BE2C (cell line): ENCODE measurements at regions not wholly inside any gene's neighbourhood (a gene's known extent, or its start where the extent isn't known, plus 50 kb on each side); places are given as distances from the start of the nearest gene placed in this dataset.

ENCODE experiments used
- DNase-seq: peaks from one replicate; pipeline ENCODE4 v3.0.0-alpha.2; 2020
- H3K27me3 ChIP-seq: fragments of 250-450 bp; sonication (Bioruptor Pico); 2 replicates; pipeline ENCODE4 v1.5.1; 2020; ENCODE audit warnings: mild to moderate bottlenecking
- H3K36me3 ChIP-seq: fragments of 250-450 bp; sonication (Bioruptor Pico); 2 replicates; pipeline ENCODE4 v1.5.1; 2020; ENCODE audit warnings: mild to moderate bottlenecking
- H3K4me1 ChIP-seq: fragments of 250-450 bp; sonication (Bioruptor Pico); 2 replicates; pipeline ENCODE4 v1.5.1; 2020
- H3K4me3 ChIP-seq: 2 replicates; pipeline ENCODE4 v1.5.1; 2011; ENCODE audit warnings: low read depth, low read length
- H3K9me3 ChIP-seq: fragments of 250-450 bp; sonication (Bioruptor Pico); 2 replicates; pipeline ENCODE4 v1.5.1; 2020
- CTCF ChIP-seq: IDR thresholded peaks from 2 replicates; pipeline ENCODE4 v1.5.1; 2012; ENCODE audit warnings: mild to moderate bottlenecking, low read depth, low read length

GRCh38 chr20:22529150-22530019, 55.0 kb downstream of the FOXA2 start:
- Histone ChIP-seq H3K27me3 (no peaks in the 10 kb centered on the region), H3K9me3 (no peaks in the 10 kb centered on the region), H3K4me1 (no peaks in the 10 kb centered on the region), H3K36me3 (no peaks in the 10 kb centered on the region), H3K4me3 (no peak overlapping the region)
- no peak for DNase-seq
- no peak for TF ChIP-seq CTCF

- Histone ChIP-seq H3K9me3 (no peaks in the 10 kb centered on the region; the same call in 1 of the 2 replicates), H3K36me3 (no peaks in the 10 kb centered on the region), H3K4me1 (no peaks in the 10 kb centered on the region), H3K4me3 (no peak overlapping the region), H3K27me3 (no peaks in the 10 kb centered on the region)
- no peak for DNase-seq
- TF ChIP-seq CTCF: no peak
Observed at GRCh38 chr20:22526512-22527012, 57.8 kb downstream of the FOXA2 start.

GRCh38 chr20:22525821-22526220, 58.6 kb downstream of the FOXA2 start:
- Histone ChIP-seq H3K27me3 (no peaks in the 10 kb centered on the region), H3K9me3 (no peaks in the 10 kb centered on the region; the same call in 1 of the 2 replicates), H3K4me3 (no peak overlapping the region), H3K36me3 (no peaks in the 10 kb centered on the region), H3K4me1 (no peaks in the 10 kb centered on the region)
- TF ChIP-seq CTCF: no peak
- no peak for DNase-seq

- Histone ChIP-seq H3K36me3 (no peaks in the 10 kb centered on the region), H3K4me3 (no peak overlapping the region), H3K4me1 (no peaks in the 10 kb centered on the region), H3K9me3 (no peaks in the 10 kb centered on the region; the same call in 1 of the 2 replicates), H3K27me3 (no peaks in the 10 kb centered on the region)
- no peak for TF ChIP-seq CTCF
- no peak for DNase-seq
Observed at GRCh38 chr20:22525069-22525820, 59.1 kb downstream of the FOXA2 start.

- no peaks in the 10 kb centered on the region for H3K27me3 ChIP-seq
- no peak overlapping the region for H3K4me3 ChIP-seq
- H3K36me3 ChIP-seq: no peaks in the 10 kb centered on the region
- H3K9me3 ChIP-seq: no peaks in the 10 kb centered on the region; the same call in 1 of the 2 replicates
- no peaks in the 10 kb centered on the region for H3K4me1 ChIP-seq
- no peak for TF ChIP-seq CTCF
- no peak for DNase-seq
Observed at GRCh38 chr20:22524393-22525015, 59.9 kb downstream of the FOXA2 start.
